Endothelial cell of umbilical vein (primary cell): ENCODE measurements at regions not wholly inside any gene's neighbourhood (a gene's known extent, or its start where the extent isn't known, plus 50 kb on each side); places are given as distances from the start of the nearest gene placed in this dataset.

Source experiments
- BruUV-seq: library from RNA; stranded (reverse); fragments of 400-500 nt; replicated peaks from 2 replicates; lab custom pipeline; 2021; lab: Mats Ljungman, UMichigan
- CTCF ChIA-PET: fragments of 300-600, 350-600 bp; sonication (Branson Sonifier 250); formaldehyde crosslinking; loops from one replicate; lab custom pipeline; 2021; ENCODE audit warnings: antibody characterized with exemption, inconsistent platforms; lab: Charles Lee
- POLR2A ChIA-PET: fragments of 300-600, 350-600 bp; sonication (Branson Sonifier 250); formaldehyde crosslinking; loops from one replicate; lab custom pipeline; 2021; ENCODE audit warnings: antibody characterized with exemption, inconsistent platforms; lab: Charles Lee
- DNase-seq: peaks from one replicate; pipeline ENCODE4 v3.0.0-alpha.2; 2011; ENCODE audit warnings: low read depth, low spot score
- FAIRE-seq: peaks from 2 replicates; lab custom pipeline; 2011; peaks lifted over from hg19 to GRCh38; lab: Jason Lieb, UNC
- H2AFZ ChIP-seq: 2 replicates; pipeline ENCODE4 v1.6.0; 2012; ENCODE audit warnings: low read depth, low read length, control low read depth, inconsistent platforms
- H3K27ac ChIP-seq: 2 replicates; pipeline ENCODE4 v1.5.1; 2011; ENCODE audit warnings: low read depth, mild to moderate bottlenecking, control low read depth, low read length, moderate library complexity; ENCODE audit not compliant: insufficient read depth
- H3K27me3 ChIP-seq, 2 experiments: 2 replicates each; pipeline versions ENCODE4 v1.6.0 to v1.6.1; 2011; ENCODE audit warnings: low read length in 2 of 2, mixed read lengths in 1 of 2; ENCODE audit not compliant: control insufficient read depth in 2 of 2, insufficient read depth in 2 of 2
- H3K36me3 ChIP-seq, 2 experiments: 2 replicates in 1 of 2; 3 replicates in 1 of 2; pipeline ENCODE4 v1.5.1; 2011; ENCODE audit warnings: low read length in 2 of 2, mild to moderate bottlenecking in 1 of 2, moderate library complexity in 1 of 2; ENCODE audit not compliant: control insufficient read depth in 2 of 2, insufficient read depth in 2 of 2; ENCODE audit errors: extremely low read depth in 1 of 2
- H3K4me1 ChIP-seq: 3 replicates; pipeline ENCODE4 v1.5.1; 2011; ENCODE audit warnings: mild to moderate bottlenecking, low read length; ENCODE audit not compliant: control insufficient read depth, insufficient read depth; ENCODE audit errors: extremely low read depth
- H3K4me2 ChIP-seq: 2 replicates; pipeline ENCODE4 v1.6.1; 2011; ENCODE audit warnings: low read length, control low read depth, mixed read lengths; ENCODE audit not compliant: insufficient read depth
- H3K4me3 ChIP-seq, 3 experiments: fragments of 200-600 bp in 1 of 3; sonication (generic), shearing (Covaris generic) in 1 of 3; replicated peaks in 1 of 3; 2 replicates each; pipeline ENCODE4 v1.5.1; 2011 to 2016; ENCODE audit warnings: control low read depth in 3 of 3, low read length in 3 of 3, mild to moderate bottlenecking in 2 of 3, inconsistent platforms in 1 of 3, low read depth in 1 of 3, moderate library complexity in 1 of 3; ENCODE audit not compliant: insufficient read depth in 1 of 3
- H3K79me2 ChIP-seq: 2 replicates; pipeline ENCODE4 v1.6.0; 2012; ENCODE audit warnings: low read length, inconsistent platforms; ENCODE audit not compliant: control insufficient read depth, insufficient read depth
- H3K9ac ChIP-seq: replicated peaks from 2 replicates; pipeline ENCODE3; 2011; ENCODE audit warnings: low read length, control low read depth; ENCODE audit not compliant: insufficient read depth; ENCODE audit errors: extremely low read depth
- H3K9me1 ChIP-seq: replicated peaks from 3 replicates; pipeline ENCODE4 v1.6.0; 2011; ENCODE audit warnings: mild to moderate bottlenecking, low read length; ENCODE audit not compliant: control insufficient read depth, insufficient read depth; ENCODE audit errors: extremely low read depth
- H3K9me3 ChIP-seq: replicated peaks from 2 replicates; pipeline ENCODE4 v1.5.1; 2012; ENCODE audit warnings: low read length, inconsistent platforms; ENCODE audit not compliant: control insufficient read depth, insufficient read depth
- H4K20me1 ChIP-seq: replicated peaks from 2 replicates; pipeline ENCODE3; 2011; ENCODE audit warnings: mild to moderate bottlenecking, low read length; ENCODE audit not compliant: control insufficient read depth, insufficient read depth; ENCODE audit errors: extremely low read depth
- CTCF ChIP-seq, 2 donors: IDR thresholded peaks; 1 replicate in 1 of 2; 2 replicates in 1 of 2; pipeline ENCODE4 v1.5.1; 2011; ENCODE audit warnings: low read length in 2 of 2, mild to moderate bottlenecking in 2 of 2, moderate library complexity in 2 of 2, control low read depth in 1 of 2, inconsistent platforms in 1 of 2, low read depth in 1 of 2; ENCODE audit not compliant: insufficient read depth in 1 of 2; ENCODE audit errors: extremely low read depth in 1 of 2
- EZH2 ChIP-seq: IDR thresholded peaks from 2 replicates; pipeline ENCODE4 v1.6.1; 2012; ENCODE audit warnings: borderline replicate concordance, low read depth, mild to moderate bottlenecking, moderate library complexity, low read length, inconsistent platforms; ENCODE audit not compliant: severe bottlenecking
- FOS ChIP-seq: IDR thresholded peaks from 2 replicates; pipeline ENCODE4 v1.6.1; 2011; ENCODE audit warnings: mild to moderate bottlenecking, low read length, moderate library complexity, borderline replicate concordance; ENCODE audit not compliant: insufficient read depth
- GATA2 ChIP-seq: IDR thresholded peaks from 2 replicates; pipeline ENCODE4 v1.7.0; 2011; ENCODE audit warnings: low read depth, mild to moderate bottlenecking, moderate library complexity, mixed read lengths, low read length; ENCODE audit not compliant: insufficient read length, insufficient read depth
- JUN ChIP-seq: IDR thresholded peaks from 2 replicates; pipeline ENCODE4 v1.6.1; 2011; ENCODE audit warnings: borderline replicate concordance, low read depth; ENCODE audit not compliant: insufficient read length, insufficient read depth
- MAX ChIP-seq: IDR thresholded peaks from 2 replicates; pipeline ENCODE4 v1.6.1; 2011; ENCODE audit not compliant: insufficient read depth, insufficient read length
- MYC ChIP-seq: IDR thresholded peaks from one replicate; pipeline ENCODE4 v1.6.1; 2011; ENCODE audit warnings: mild to moderate bottlenecking, low read depth, low read length
- POLR2A ChIP-seq: IDR thresholded peaks from 2 replicates; pipeline ENCODE4 v1.6.1; 2012; ENCODE audit warnings: low read depth, mild to moderate bottlenecking, control low read depth, low read length
- POLR2AphosphoS5 ChIP-seq: IDR thresholded peaks from 2 replicates; pipeline ENCODE4 v1.6.1; 2012; ENCODE audit warnings: low read depth, mild to moderate bottlenecking, control low read depth, low read length, moderate library complexity; ENCODE audit not compliant: insufficient read depth
- dilution Hi-C: fragments of 300-500 bp; cut with MboI; formaldehyde crosslinking; loops from one replicate; pipeline ENCODE4 v1.15.0; 2019; ENCODE audit warnings: low sequenced_read_pairs; ENCODE audit not compliant: extremely low pct_ligation_motif_present
- intact Hi-C: fragments of 100-400 bp; cut with micrococcal nuclease; formaldehyde crosslinking; loops from one replicate; pipeline ENCODE4 v1.10.0; 2022

- no peaks in the 10 kb centered on the region for H3K9me3 ChIP-seq
- POLR2A ChIA-PET, result no interaction called here
- BruUV-seq, result no TSS peak
- H3K9me1 ChIP-seq, result no peaks in the 10 kb centered on the region
- DNase-seq (no peak), FAIRE-seq (no peak)
- intact Hi-C loops, result no loop called here
- no peaks in the 10 kb centered on the region for H4K20me1 ChIP-seq
- dilution Hi-C loops, result no loop called here
- no peaks in the 10 kb centered on the region for H3K4me1 ChIP-seq
- H3K36me3 ChIP-seq, result no peaks in the 10 kb centered on the region
- H3K27me3 ChIP-seq, result no peaks in the 10 kb centered on the region
- no peak overlapping the region for H3K4me3 ChIP-seq
- H3K4me2 ChIP-seq, result no peak overlapping the region
- no peak overlapping the region for H3K27ac ChIP-seq
- H3K9ac ChIP-seq, result no peak overlapping the region
- TF ChIP-seq POLR2A (no peak), EZH2 (no peak), CTCF (IDR thresholded peaks at IDR 0.05; ENCODE audit: extremely low read depth in 1 of 2, insufficient read depth in 1 of 2, low read depth in 1 of 2, low read length in 2 of 2) (no peak), POLR2AphosphoS5 (no peak), MYC (no peak), MAX (no peak), JUN (no peak), GATA2 (no peak), FOS (no peak)
- no peak overlapping the region for H2AFZ ChIP-seq
- CTCF ChIA-PET, result no interaction called here
- H3K79me2 ChIP-seq, result no peaks in the 10 kb centered on the region
Measured at GRCh38 chr11:104633226-104633625, 265.0 kb downstream of the CASP12 start.
